H1 (cell line): ENCODE measurements at regions not wholly inside any gene's neighbourhood (a gene's known extent, or its start where the extent isn't known, plus 50 kb on each side); places are given as distances from the start of the nearest gene placed in this dataset.

ENCODE experiments used
- CTCF ChIA-PET: fragments of 300-600 bp; sonication (Branson Sonifier 250); formaldehyde crosslinking; loops from one replicate; lab custom pipeline; 2021; ENCODE audit not compliant: partially characterized antibody; lab: Charles Lee
- POLR2A ChIA-PET: fragments of 300-600 bp; sonication (Branson Sonifier 250); formaldehyde crosslinking; loops from one replicate; lab custom pipeline; 2021; ENCODE audit warnings: inconsistent platforms; ENCODE audit not compliant: partially characterized antibody; lab: Charles Lee
- DNase-seq, 2 experiments: peaks; one replicate each; pipeline versions ENCODE4 v3.0.0 to v3.0.0-alpha.2; 2010 to 2022; ENCODE audit warnings: low spot score in 2 of 2, low read depth in 1 of 2, mixed read lengths in 1 of 2
- FAIRE-seq: peaks from 2 replicates; lab custom pipeline; 2011; peaks lifted over from hg19 to GRCh38; lab: Jason Lieb, UNC
- H2AFZ ChIP-seq: 2 replicates; pipeline ENCODE4 v1.8.1; 2012; ENCODE audit warnings: low read length, inconsistent platforms
- H2AK5ac ChIP-seq: 2 replicates; pipeline ENCODE4 v1.6.1; 2013; ENCODE audit warnings: low read depth, low read length
- H2BK120ac ChIP-seq: replicated peaks from 2 replicates; pipeline ENCODE3; 2013; ENCODE audit warnings: low read depth, low read length, inconsistent platforms
- H2BK12ac ChIP-seq: 2 replicates; pipeline ENCODE4 v1.6.1; 2013; ENCODE audit warnings: low read depth, low read length
- H2BK15ac ChIP-seq: 2 replicates; pipeline ENCODE4 v1.6.1; 2013; ENCODE audit warnings: low read length
- H2BK20ac ChIP-seq: 2 replicates; pipeline ENCODE4 v1.6.1; 2013; ENCODE audit warnings: low read length
- H2BK5ac ChIP-seq: 2 replicates; pipeline ENCODE4 v1.6.1; 2013; ENCODE audit warnings: low read depth, low read length
- H3K14ac ChIP-seq: 2 replicates; pipeline ENCODE4 v1.6.1; 2013; ENCODE audit warnings: inconsistent platforms; ENCODE audit not compliant: insufficient read length
- H3K18ac ChIP-seq: 2 replicates; pipeline ENCODE4 v1.6.1; 2013; ENCODE audit warnings: low read length; ENCODE audit errors: extremely low read depth
- H3K23ac ChIP-seq: 2 replicates; pipeline ENCODE4 v1.6.1; 2013; ENCODE audit warnings: inconsistent platforms; ENCODE audit not compliant: insufficient read length
- H3K23me2 ChIP-seq: 2 replicates; pipeline ENCODE4 v1.6.1; 2013; ENCODE audit warnings: low read depth, low read length
- H3K27ac ChIP-seq: 2 replicates; pipeline ENCODE4 v1.6.1; 2011; ENCODE audit warnings: low read depth, low read length, inconsistent platforms
- H3K27me3 ChIP-seq, 4 experiments: replicated peaks in 1 of 4; 1 replicate in 1 of 4; 2 replicates in 3 of 4; pipeline versions ENCODE4 v1.6.1 to v1.8.1; 2011 to 2013; ENCODE audit warnings: low read length in 3 of 4, mild to moderate bottlenecking in 3 of 4, inconsistent platforms in 2 of 4, mixed read lengths in 2 of 4, moderate library complexity in 1 of 4; ENCODE audit not compliant: control insufficient read depth in 3 of 4, insufficient read depth in 3 of 4; ENCODE audit errors: extremely low read depth in 1 of 4
- H3K36me3 ChIP-seq, 4 experiments: 2 replicates each; pipeline versions ENCODE4 v1.6.1 to v1.8.1; 2011 to 2013; ENCODE audit warnings: mild to moderate bottlenecking in 4 of 4, low read length in 3 of 4, moderate library complexity in 2 of 4, control low read depth in 1 of 4, inconsistent platforms in 1 of 4; ENCODE audit not compliant: insufficient read depth in 4 of 4, control insufficient read depth in 2 of 4
- H3K4ac ChIP-seq: replicated peaks from 2 replicates; pipeline ENCODE3; 2013; ENCODE audit warnings: low read length, low read depth, mixed read lengths, inconsistent platforms; ENCODE audit not compliant: insufficient read length
- H3K4me1 ChIP-seq, 4 experiments: replicated peaks in 1 of 4; 1 replicate in 1 of 4; 2 replicates in 3 of 4; pipeline versions ENCODE4 v1.6.1 to v1.8.1; 2011 to 2013; ENCODE audit warnings: low read length in 3 of 4, inconsistent platforms in 2 of 4, mixed read lengths in 1 of 4; ENCODE audit not compliant: insufficient read depth in 4 of 4, control insufficient read depth in 3 of 4
- H3K4me2 ChIP-seq, 2 experiments: 2 replicates each; pipeline versions ENCODE4 v1.6.1 to v1.8.1; 2011 to 2013; ENCODE audit warnings: low read depth in 2 of 2, low read length in 2 of 2, control low read depth in 1 of 2, inconsistent platforms in 1 of 2, mild to moderate bottlenecking in 1 of 2; ENCODE audit not compliant: insufficient read depth in 1 of 2
- H3K4me3 ChIP-seq, 4 experiments: fragments of 200-600, 300-600 bp in 1 of 4; sonication (generic), shearing (Covaris generic), sonication (Bioruptor Twin) in 1 of 4; 2 replicates each; pipeline versions ENCODE4 v1.5.1 to v1.8.1; 2011 to 2016; ENCODE audit warnings: low read length in 4 of 4, low read depth in 3 of 4, control low read depth in 2 of 4, inconsistent platforms in 2 of 4, mild to moderate bottlenecking in 2 of 4, mixed read lengths in 1 of 4, moderate library complexity in 1 of 4; ENCODE audit not compliant: insufficient read depth in 2 of 4; ENCODE audit errors: extremely low read depth in 1 of 4
- H3K56ac ChIP-seq: replicated peaks from 2 replicates; pipeline ENCODE3; 2013; ENCODE audit warnings: low read depth, mild to moderate bottlenecking, mixed read lengths, low read length, inconsistent platforms; ENCODE audit not compliant: insufficient read length
- H3K79me1 ChIP-seq: 2 replicates; pipeline ENCODE4 v1.6.1; 2013; ENCODE audit warnings: low read depth, low read length, control low read depth
- H3K79me2 ChIP-seq, 2 experiments: 2 replicates each; pipeline versions ENCODE4 v1.6.1 to v1.8.1; 2012 to 2013; ENCODE audit warnings: low read length in 2 of 2, mild to moderate bottlenecking in 2 of 2, inconsistent platforms in 1 of 2; ENCODE audit not compliant: insufficient read depth in 2 of 2, control insufficient read depth in 1 of 2
- H3K9ac ChIP-seq, 4 experiments: replicated peaks in 1 of 4; 1 replicate in 1 of 4; 2 replicates in 3 of 4; pipeline versions ENCODE4 v1.6.1 to v1.8.1; 2011 to 2013; ENCODE audit warnings: low read depth in 3 of 4, low read length in 3 of 4, control low read depth in 2 of 4, mild to moderate bottlenecking in 2 of 4, moderate library complexity in 2 of 4, inconsistent platforms in 1 of 4; ENCODE audit errors: extremely low read depth in 1 of 4
- H3K9me3 ChIP-seq, 2 experiments: 2 replicates each; pipeline versions ENCODE4 v1.6.1 to v1.8.1; 2012 to 2013; ENCODE audit warnings: mild to moderate bottlenecking in 2 of 2, moderate library complexity in 2 of 2, control low read depth in 1 of 2, inconsistent platforms in 1 of 2, low read depth in 1 of 2, low read length in 1 of 2, mixed read lengths in 1 of 2; ENCODE audit not compliant: insufficient read depth in 2 of 2
- H4K20me1 ChIP-seq, 2 experiments: replicated peaks in 1 of 2; 2 replicates each; pipeline versions ENCODE3 to v1.8.1; 2011 to 2013; ENCODE audit warnings: inconsistent platforms in 2 of 2, low read length in 2 of 2, mild to moderate bottlenecking in 1 of 2; ENCODE audit not compliant: insufficient read depth in 2 of 2, control insufficient read depth in 1 of 2
- H4K5ac ChIP-seq: 2 replicates; pipeline ENCODE4 v1.6.1; 2013; ENCODE audit warnings: low read length, low read depth, mixed read lengths, inconsistent platforms; ENCODE audit not compliant: insufficient read length
- H4K8ac ChIP-seq: 2 replicates; pipeline ENCODE4 v1.8.0; 2013; ENCODE audit warnings: mild to moderate bottlenecking, moderate library complexity, low read length, inconsistent platforms; ENCODE audit not compliant: insufficient read depth; ENCODE audit errors: extremely low read depth
- H4K91ac ChIP-seq: replicated peaks from 2 replicates; pipeline ENCODE3; 2013; ENCODE audit warnings: low read length, mixed read lengths, inconsistent platforms; ENCODE audit not compliant: insufficient read length
- CBX5 ChIP-seq: fragments of 300-800, 300-1000 bp; sonication (generic); IDR thresholded peaks from 2 replicates; pipeline ENCODE4 v1.7.1; 2016; ENCODE audit warnings: antibody characterized with exemption, low read length, low read depth
- RAD21 ChIP-seq, 2 experiments: IDR thresholded peaks in 1 of 2; conservative IDR thresholded peaks in 1 of 2; 2 replicates each; pipeline ENCODE4 v1.6.1; 2011; ENCODE audit warnings: low read depth in 2 of 2, low read length in 2 of 2, improper control_type of control experiment in 1 of 2, inconsistent platforms in 1 of 2, mild to moderate bottlenecking in 1 of 2, moderate library complexity in 1 of 2
- WGBS, 2 experiments: shearing (Covaris generic) in 1 of 2; methylation state at CpG; one replicate each; pipeline versions ENCODE4 v1.1.6 to v1.1.7; 2013 to 2015; ENCODE audit warnings: low lambda C conversion rate in 2 of 2, mixed read lengths in 2 of 2, inconsistent platforms in 1 of 2, low coverage in 1 of 2, missing lambda C conversion rate in 1 of 2; ENCODE audit not compliant: insufficient replicate concordance in 2 of 2, insufficient coverage in 1 of 2, insufficient read length in 1 of 2; ENCODE audit errors: extremely low coverage in 1 of 2, missing lambda C conversion rate in 1 of 2; 5-methylcytosine and 5-hydroxymethylcytosine counted together

- H3K4me2 ChIP-seq, result no peak overlapping the region
- H4K5ac ChIP-seq, result no peak overlapping the region
- H3K27ac ChIP-seq, result no peak overlapping the region
- H4K20me1 ChIP-seq, result no peaks in the 10 kb centered on the region
- H3K4me3 ChIP-seq, result no peak overlapping the region
- no peak overlapping the region for H3K4ac ChIP-seq
- CTCF ChIA-PET, result interaction anchor here (0.7 to 1.0 kb wide), 2 partner anchors 165 to 180 kb away, joined by 3 read pairs; no protein-coding TSS in a partner anchor
- WGBS, 2 experiments, result 87% methylated on average over 7 of the region's 7 CpGs; no CpG with 5 or more reads in 1 of the 2 experiments
- no peak overlapping the region for H4K91ac ChIP-seq
- no peak overlapping the region for H3K18ac ChIP-seq
- H2BK120ac ChIP-seq, result no peak overlapping the region
- no peak overlapping the region for H4K8ac ChIP-seq
- TF ChIP-seq CBX5, result no peak
- TF ChIP-seq RAD21 (IDR thresholded peaks at IDR 0.05 in 1 of 2, conservative IDR thresholded peaks at IDR 0.05 in 1 of 2; ENCODE audit: low read depth in 2 of 2, low read length in 2 of 2), result peak; percentile 20 to 32; a peak in 2 of 4 replicates
- no peaks in the 10 kb centered on the region for H3K79me2 ChIP-seq
- no peaks in the 10 kb centered on the region for H3K4me1 ChIP-seq
- no peaks in the 10 kb centered on the region; a peak in 1 of 8 replicates for H3K36me3 ChIP-seq
- H3K27me3 ChIP-seq, result no peaks in the 10 kb centered on the region
- H3K9ac ChIP-seq, result no peak overlapping the region
- H2BK15ac ChIP-seq, result no peak overlapping the region
- H3K79me1 ChIP-seq, result no peaks in the 10 kb centered on the region
- no peak overlapping the region for H2BK12ac ChIP-seq
- H3K23me2 ChIP-seq, result no peaks in the 10 kb centered on the region
- H2AK5ac ChIP-seq, result no peak overlapping the region
- no peak overlapping the region for H3K56ac ChIP-seq
- H2BK20ac ChIP-seq, result no peak overlapping the region
- DNase-seq (no peak), FAIRE-seq (no peak)
- POLR2A ChIA-PET, result no interaction called here
- no peaks in the 10 kb centered on the region for H3K9me3 ChIP-seq
- no peak overlapping the region for H2BK5ac ChIP-seq
- H3K23ac ChIP-seq, result no peak overlapping the region
- no peak overlapping the region for H2AFZ ChIP-seq
- H3K14ac ChIP-seq, result no peak overlapping the region
Observed at GRCh38 chr10:44682507-44682906, 228.6 kb upstream of the TMEM72 start.
